ENCODE measurements at regions not wholly inside any gene's neighbourhood (a gene's known extent, or its start where the extent isn't known, plus 50 kb on each side); places are given as distances from the start of the nearest gene placed in this dataset.

- H3K9me3 ChIP-seq: peaks cover 0 to 29% (median 0%) of the 10 kb centered on the region in 11 donors
- WGBS, 2 donors: 54 to 59% methylated on average over 5 of the region's 5 CpGs
- no peaks in the 10 kb centered on the region for H3K36me3 ChIP-seq
- DNase-seq: no peak
- peaks cover 0 to 4% (median 0%) of the 10 kb centered on the region in 7 donors for H3K27me3 ChIP-seq
- H3K27ac ChIP-seq: no peak overlapping the region
- intact Hi-C loops (cut with DNase I): no loop called here
- no peak for ATAC-seq
- no peak overlapping the region for H3K4me3 ChIP-seq
- H3K4me1 ChIP-seq: no peaks in the 10 kb centered on the region
- no peak for TF ChIP-seq CTCF (IDR thresholded peaks at IDR 0.05)
Measured at GRCh38 chr15:61584410-61584809, 355.3 kb upstream of the RORA start.

- WGBS, 2 donors: 20 to 26% methylated on average over 1 of the region's 1 CpG
- intact Hi-C loops (cut with DNase I): no loop called here
- H3K27ac ChIP-seq: no peak overlapping the region
- DNase-seq (no peak), ATAC-seq (no peak)
- H3K27me3 ChIP-seq: no peaks in the 10 kb centered on the region
- no peak for TF ChIP-seq CTCF (IDR thresholded peaks at IDR 0.05)
- H3K4me3 ChIP-seq: no peak overlapping the region
- H3K36me3 ChIP-seq: no peaks in the 10 kb centered on the region
- H3K4me1 ChIP-seq: no peaks in the 10 kb centered on the region
- peaks cover 0 to 29% (median 0%) of the 10 kb centered on the region in 11 donors for H3K9me3 ChIP-seq
Measured at GRCh38 chr15:61582092-61582491, 353.0 kb upstream of the RORA start.

GRCh38 chr15:61575597-61575996 is 346.5 kb upstream of the RORA start:
- 61 to 64% methylated on average over 1 of the region's 1 CpG for WGBS, 2 donors
- Histone ChIP-seq H3K36me3 (no peaks in the 10 kb centered on the region), H3K9me3 (peaks cover 0 to 5% (median 0%) of the 10 kb centered on the region in 11 donors), H3K4me3 (no peak overlapping the region), H3K27ac (no peak overlapping the region), H3K27me3 (peaks cover 0 to 13% (median 3%) of the 10 kb centered on the region in 7 donors), H3K4me1 (no peaks in the 10 kb centered on the region)
- intact Hi-C loops (cut with DNase I): no loop called here
- ATAC-seq (no peak), DNase-seq (no peak)
- no peak for TF ChIP-seq CTCF (IDR thresholded peaks at IDR 0.05)

GRCh38 chr15:61571026-61571425 is 341.9 kb upstream of the RORA start:
- WGBS, 2 donors: 91% methylated on average over 1 of the region's 1 CpG
- no peak overlapping the region for H3K4me3 ChIP-seq
- no peak for ATAC-seq
- H3K27me3 ChIP-seq: peaks cover 0 to 13% (median 1%) of the 10 kb centered on the region in 7 donors
- no peaks in the 10 kb centered on the region for H3K9me3 ChIP-seq
- TF ChIP-seq CTCF (IDR thresholded peaks at IDR 0.05): no peak
- no peaks in the 10 kb centered on the region for H3K36me3 ChIP-seq
- no peak for DNase-seq
- no peak overlapping the region for H3K27ac ChIP-seq
- H3K4me1 ChIP-seq: no peaks in the 10 kb centered on the region
- intact Hi-C loops (cut with DNase I): no loop called here

Data from heart right ventricle (tissue), 16 donors.